OCI-LY1 (cell line): ENCODE measurements at regions not wholly inside any gene's neighbourhood (a gene's known extent, or its start where the extent isn't known, plus 50 kb on each side); places are given as distances from the start of the nearest gene placed in this dataset.
"Not testable (repeated sequence)": the region's sequence is repeated elsewhere in the genome, so short reads cannot be mapped to it uniquely, and the experiment has no call there.

Experiments used
- H2AFZ ChIP-seq: fragments of 200-600 bp; sonication (generic), shearing (Covaris generic); 2 replicates; pipeline ENCODE4 v1.6.0; 2014; ENCODE audit warnings: antibody characterized with exemption, mild to moderate bottlenecking, low read length
- H3F3A ChIP-seq: fragments of 200-600 bp; sonication (generic), shearing (Covaris generic); 2 replicates; pipeline ENCODE4 v1.6.0; 2014; ENCODE audit warnings: mild to moderate bottlenecking, antibody characterized with exemption, low read length, moderate library complexity; ENCODE audit not compliant: insufficient read depth
- H3K27ac ChIP-seq: fragments of 200-600 bp; sonication (generic); 2 replicates; pipeline ENCODE4 v1.5.1; 2014; ENCODE audit warnings: low read length, mixed run types, mild to moderate bottlenecking, low read depth; ENCODE audit not compliant: poor library complexity, severe bottlenecking
- H3K27me3 ChIP-seq: fragments of 200-600 bp; sonication (generic); 2 replicates; pipeline ENCODE4 v1.6.0; 2014; ENCODE audit warnings: antibody characterized with exemption, mild to moderate bottlenecking, low read length, moderate library complexity; ENCODE audit not compliant: insufficient read depth
- H3K36me3 ChIP-seq: fragments of 200-600 bp; sonication (generic); 2 replicates; pipeline ENCODE4 v1.6.1; 2014; ENCODE audit warnings: mild to moderate bottlenecking, antibody characterized with exemption, low read length, moderate library complexity, mixed read lengths; ENCODE audit not compliant: insufficient read depth
- H3K4me1 ChIP-seq: fragments of 200-600 bp; sonication (generic); 2 replicates; pipeline ENCODE4 v1.5.1; 2014; ENCODE audit warnings: mild to moderate bottlenecking, low read length, moderate library complexity; ENCODE audit not compliant: insufficient read depth, severe bottlenecking
- H3K4me2 ChIP-seq: fragments of 200-600 bp; sonication (generic), shearing (Covaris generic); 2 replicates; pipeline ENCODE4 v1.6.1; 2014; ENCODE audit warnings: low read length
- H3K4me3 ChIP-seq: fragments of 200-600 bp; sonication (generic); 2 replicates; pipeline ENCODE4 v1.5.1; 2014; ENCODE audit warnings: low read length, low read depth, mild to moderate bottlenecking, mixed read lengths; ENCODE audit not compliant: poor library complexity, severe bottlenecking
- H3K79me2 ChIP-seq: fragments of 200-600 bp; shearing (Covaris generic); 2 replicates; pipeline ENCODE4 v1.6.1; 2016; ENCODE audit warnings: mixed run types, low read length, mixed read lengths; ENCODE audit not compliant: insufficient read depth
- H3K9ac ChIP-seq: fragments of 200-600 bp; sonication (generic), shearing (Covaris generic); 2 replicates; pipeline ENCODE4 v1.6.1; 2014; ENCODE audit warnings: mild to moderate bottlenecking, low read length, mixed read lengths
- H3K9me2 ChIP-seq: fragments of 200-600 bp; sonication (generic), shearing (Covaris generic); 2 replicates; pipeline ENCODE4 v1.6.1; 2014; ENCODE audit warnings: low read depth, mild to moderate bottlenecking, low read length, mixed read lengths
- H3K9me3 ChIP-seq: fragments of 200-600 bp; shearing (Covaris generic); 2 replicates; pipeline ENCODE4 v1.6.1; 2014; ENCODE audit warnings: low read length, mixed read lengths
- H4K20me1 ChIP-seq: fragments of 200-600 bp; sonication (generic), shearing (Covaris generic); 2 replicates; pipeline ENCODE4 v1.6.0; 2016; ENCODE audit warnings: mild to moderate bottlenecking, low read length; ENCODE audit not compliant: insufficient read depth
- CTCF ChIP-seq: fragments of 200-600 bp; sonication (generic), shearing (Covaris generic); IDR thresholded peaks from 2 replicates; pipeline ENCODE4 v1.5.1; 2017; ENCODE audit warnings: mild to moderate bottlenecking, antibody characterized with exemption, low read length, moderate library complexity, mixed read lengths
- EZH2 ChIP-seq: fragments of 200-600 bp; sonication (generic), shearing (Covaris generic); IDR thresholded peaks from 2 replicates; pipeline ENCODE4 v1.8.0; 2017; ENCODE audit warnings: borderline replicate concordance, mixed run types, mild to moderate bottlenecking, antibody characterized with exemption, low read length, moderate library complexity, mixed read lengths

- Histone ChIP-seq H3K36me3 (no peaks in the 10 kb centered on the region), H3K27me3 (no peaks in the 10 kb centered on the region), H3K4me1 (no peaks in the 10 kb centered on the region), H4K20me1 (no peaks in the 10 kb centered on the region), H3F3A (no peaks in the 10 kb centered on the region), H3K9me3 (no peaks in the 10 kb centered on the region), H3K4me2 (no peak overlapping the region), H2AFZ (no peak overlapping the region), H3K27ac (no peak overlapping the region), H3K9ac (no peak overlapping the region), H3K4me3 (no peak overlapping the region), H3K79me2 (no peaks in the 10 kb centered on the region), H3K9me2 (no peaks in the 10 kb centered on the region)
- TF ChIP-seq EZH2 (no peak), CTCF (no peak)
Observed at GRCh38 chr13:83077499-83077898, 804.8 kb downstream of the SLITRK1 start.

GRCh38 chr13:83073930-83074329 lies 808.3 kb downstream of the SLITRK1 start:
- not testable (repeated sequence) for H3K9me3 ChIP-seq, H3K4me3 ChIP-seq, H3K27ac ChIP-seq, H3K27me3 ChIP-seq, H3K4me2 ChIP-seq, H3K9me2 ChIP-seq, H3K9ac ChIP-seq, H3K79me2 ChIP-seq, H3F3A ChIP-seq, H3K36me3 ChIP-seq, H4K20me1 ChIP-seq, H2AFZ ChIP-seq, H3K4me1 ChIP-seq

GRCh38 chr13:83065108-83065507 lies 817.2 kb downstream of the SLITRK1 start:
- Histone ChIP-seq H4K20me1 (no peaks in the 10 kb centered on the region), H3K9ac (no peak overlapping the region), H3K9me3 (no peaks in the 10 kb centered on the region), H3K27me3 (no peaks in the 10 kb centered on the region), H3F3A (no peaks in the 10 kb centered on the region), H3K36me3 (no peaks in the 10 kb centered on the region), H3K4me1 (no peaks in the 10 kb centered on the region), H3K79me2 (no peaks in the 10 kb centered on the region), H3K4me3 (no peak overlapping the region), H3K27ac (no peak overlapping the region), H2AFZ (no peak overlapping the region), H3K9me2 (no peaks in the 10 kb centered on the region), H3K4me2 (no peak overlapping the region)
- no peak for TF ChIP-seq CTCF
- no peak for TF ChIP-seq EZH2

- Histone ChIP-seq H3F3A (no peaks in the 10 kb centered on the region), H3K27me3 (no peaks in the 10 kb centered on the region), H3K27ac (no peak overlapping the region), H3K36me3 (no peaks in the 10 kb centered on the region), H2AFZ (no peak overlapping the region), H3K79me2 (no peaks in the 10 kb centered on the region), H3K4me3 (no peak overlapping the region), H3K4me2 (no peak overlapping the region), H3K9ac (no peak overlapping the region), H4K20me1 (no peaks in the 10 kb centered on the region), H3K4me1 (no peaks in the 10 kb centered on the region), H3K9me2 (no peaks in the 10 kb centered on the region), H3K9me3 (no peaks in the 10 kb centered on the region)
- TF ChIP-seq EZH2 (no peak), CTCF (no peak)
Observed at GRCh38 chr13:83057119-83057518, 825.2 kb downstream of the SLITRK1 start.
